Muscle of leg (tissue), 3 donors: ENCODE measurements at regions not wholly inside any gene's neighbourhood (a gene's known extent, or its start where the extent isn't known, plus 50 kb on each side); places are given as distances from the start of the nearest gene placed in this dataset.

Source experiments
- DNase-seq: peaks from one replicate; pipeline ENCODE4 v3.0.0; 2013
- H3K27ac ChIP-seq: one replicate; pipeline ENCODE4 v1.5.1; 2013; ENCODE audit warnings: mild to moderate bottlenecking, low read length, control low read depth
- H3K27me3 ChIP-seq: one replicate; pipeline ENCODE4 v1.6.1; 2013; ENCODE audit warnings: low read length; ENCODE audit not compliant: control insufficient read depth, insufficient read depth
- H3K36me3 ChIP-seq: one replicate; pipeline ENCODE4 v1.6.1; 2013; ENCODE audit warnings: low read length; ENCODE audit not compliant: control insufficient read depth, insufficient read depth
- H3K4me1 ChIP-seq: one replicate; pipeline ENCODE4 v1.6.1; 2013; ENCODE audit warnings: low read length; ENCODE audit not compliant: control insufficient read depth, insufficient read depth
- H3K4me3 ChIP-seq: one replicate; pipeline ENCODE4 v1.5.1; 2013; ENCODE audit warnings: low read length, control low read depth
- H3K9me3 ChIP-seq: replicated peaks from 2 replicates; pipeline ENCODE4 v1.6.1; 2013; ENCODE audit warnings: low read depth, low read length; ENCODE audit not compliant: control insufficient read depth
- WGBS: methylation state at CpG from one replicate; pipeline ENCODE4 v1.1.5; 2013; ENCODE audit warnings: missing lambda C conversion rate; ENCODE audit not compliant: insufficient coverage; 5-methylcytosine and 5-hydroxymethylcytosine counted together

- Histone ChIP-seq H3K36me3 (no peaks in the 10 kb centered on the region), H3K4me1 (no peaks in the 10 kb centered on the region), H3K27me3 (peaks cover 7% of the 10 kb centered on the region), H3K4me3 (no peak overlapping the region), H3K9me3 (no peaks in the 10 kb centered on the region), H3K27ac (no peak overlapping the region)
- WGBS: 78% methylated on average over 16 of the region's 20 CpGs
- no peak for DNase-seq
These were observed 232.8 kb downstream of the GLRX3 start for GRCh38 chr10:130368761-130369560.

GRCh38 chr10:130369645-130370381 is 233.6 kb downstream of the GLRX3 start:
- peaks cover 2% of the 10 kb centered on the region for H3K27me3 ChIP-seq
- no peak overlapping the region for H3K27ac ChIP-seq
- no peaks in the 10 kb centered on the region for H3K9me3 ChIP-seq
- H3K4me3 ChIP-seq: no peak overlapping the region
- WGBS: 82% methylated on average over 9 of the region's 13 CpGs
- no peaks in the 10 kb centered on the region for H3K36me3 ChIP-seq
- DNase-seq: no peak
- H3K4me1 ChIP-seq: no peaks in the 10 kb centered on the region

- peaks cover 2% of the 10 kb centered on the region for H3K27me3 ChIP-seq
- H3K4me1 ChIP-seq: no peaks in the 10 kb centered on the region
- DNase-seq: no peak
- H3K36me3 ChIP-seq: no peaks in the 10 kb centered on the region
- H3K4me3 ChIP-seq: no peak overlapping the region
- WGBS: 71% methylated on average over 8 of the region's 10 CpGs
- no peaks in the 10 kb centered on the region for H3K9me3 ChIP-seq
- H3K27ac ChIP-seq: no peak overlapping the region
These were observed 234.5 kb downstream of the GLRX3 start for GRCh38 chr10:130370721-130371120.

GRCh38 chr10:130371156-130371555 is 235.0 kb downstream of the GLRX3 start:
- WGBS: 69% methylated on average over 5 of the region's 6 CpGs
- no peaks in the 10 kb centered on the region for H3K9me3 ChIP-seq
- H3K27ac ChIP-seq: no peak overlapping the region
- H3K36me3 ChIP-seq: no peaks in the 10 kb centered on the region
- no peaks in the 10 kb centered on the region for H3K4me1 ChIP-seq
- no peak overlapping the region for H3K4me3 ChIP-seq
- DNase-seq: no peak
- H3K27me3 ChIP-seq: peaks cover 2% of the 10 kb centered on the region

GRCh38 chr10:130371666-130372065 is 235.5 kb downstream of the GLRX3 start:
- H3K4me1 ChIP-seq: no peaks in the 10 kb centered on the region
- no peak overlapping the region for H3K27ac ChIP-seq
- H3K27me3 ChIP-seq: peaks cover 2% of the 10 kb centered on the region
- 45% methylated on average over 15 of the region's 16 CpGs for WGBS
- no peak for DNase-seq
- H3K9me3 ChIP-seq: no peaks in the 10 kb centered on the region
- H3K36me3 ChIP-seq: no peaks in the 10 kb centered on the region
- no peak overlapping the region for H3K4me3 ChIP-seq

- no peaks in the 10 kb centered on the region for H3K36me3 ChIP-seq
- H3K27me3 ChIP-seq: peaks cover 3% of the 10 kb centered on the region
- H3K4me1 ChIP-seq: no peaks in the 10 kb centered on the region
- H3K27ac ChIP-seq: no peak overlapping the region
- no peak overlapping the region for H3K4me3 ChIP-seq
- DNase-seq: no peak
- no peaks in the 10 kb centered on the region for H3K9me3 ChIP-seq
- 95% methylated on average over 11 of the region's 11 CpGs for WGBS
These were observed 236.0 kb downstream of the GLRX3 start for GRCh38 chr10:130372222-130372621.

- no peak for DNase-seq
- no peaks in the 10 kb centered on the region for H3K9me3 ChIP-seq
- no peak overlapping the region for H3K27ac ChIP-seq
- no peak overlapping the region for H3K4me3 ChIP-seq
- H3K36me3 ChIP-seq: no peaks in the 10 kb centered on the region
- 51% methylated on average over 2 of the region's 9 CpGs for WGBS
- H3K27me3 ChIP-seq: peaks cover 8% of the 10 kb centered on the region
- H3K4me1 ChIP-seq: no peaks in the 10 kb centered on the region
These were observed 236.7 kb downstream of the GLRX3 start for GRCh38 chr10:130372866-130373265.

- Histone ChIP-seq H3K4me3 (no peak overlapping the region), H3K27ac (no peak overlapping the region), H3K27me3 (peaks cover 11% of the 10 kb centered on the region), H3K4me1 (no peaks in the 10 kb centered on the region), H3K36me3 (no peaks in the 10 kb centered on the region), H3K9me3 (no peaks in the 10 kb centered on the region)
- DNase-seq: peak; percentile 11
- WGBS: 24% methylated on average over 13 of the region's 17 CpGs
These were observed 241.9 kb downstream of the GLRX3 start for GRCh38 chr10:130377986-130378540.

- no peaks in the 10 kb centered on the region for H3K4me1 ChIP-seq
- no peak overlapping the region for H3K27ac ChIP-seq
- no peak for DNase-seq
- 45% methylated on average over 11 of the region's 15 CpGs for WGBS
- H3K9me3 ChIP-seq: no peaks in the 10 kb centered on the region
- H3K27me3 ChIP-seq: peaks cover 11% of the 10 kb centered on the region
- no peaks in the 10 kb centered on the region for H3K36me3 ChIP-seq
- H3K4me3 ChIP-seq: no peak overlapping the region
These were observed 242.6 kb downstream of the GLRX3 start for GRCh38 chr10:130378556-130379400.

- no peak overlapping the region for H3K27ac ChIP-seq
- no peaks in the 10 kb centered on the region for H3K36me3 ChIP-seq
- no peaks in the 10 kb centered on the region for H3K4me1 ChIP-seq
- DNase-seq: no peak
- no peaks in the 10 kb centered on the region for H3K9me3 ChIP-seq
- WGBS: 60% methylated on average over 2 of the region's 6 CpGs
- peaks cover 11% of the 10 kb centered on the region for H3K27me3 ChIP-seq
- no peak overlapping the region for H3K4me3 ChIP-seq
These were observed 243.9 kb downstream of the GLRX3 start for GRCh38 chr10:130380056-130380455.
